ENCODE measurements at regions not wholly inside any gene's neighbourhood (a gene's known extent, or its start where the extent isn't known, plus 50 kb on each side); places are given as distances from the start of the nearest gene placed in this dataset.
"Not testable (repeated sequence)": the region's sequence is repeated elsewhere in the genome, so short reads cannot be mapped to it uniquely, and the experiment has no call there.

DNA sequence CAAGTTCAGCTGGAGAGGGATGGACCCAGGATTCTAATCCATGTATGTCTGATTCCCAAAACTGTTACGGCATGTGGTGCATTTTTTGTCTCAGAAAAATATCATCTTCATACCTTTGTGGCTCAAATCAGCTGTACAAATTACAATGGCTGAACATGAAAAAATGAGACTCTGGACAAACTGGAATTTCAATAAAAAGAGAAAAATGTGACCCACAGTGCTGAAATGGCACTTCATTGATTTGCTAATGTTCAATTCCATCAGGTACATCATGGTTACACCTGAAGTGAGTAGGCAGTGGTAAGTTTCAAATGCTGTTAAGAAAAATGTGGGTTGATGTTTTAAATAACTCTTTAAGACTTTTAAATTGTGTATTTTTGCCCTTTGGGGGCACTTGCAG, 165.6 kb upstream of the CAND1 start:
- Histone ChIP-seq H3K4me3 (ENCODE audit: low read length in 2 of 2) (no peak overlapping the region), H3K27me3 (ENCODE audit: insufficient read depth, low read length) (no peaks in the 10 kb centered on the region), H3K36me3 (ENCODE audit: insufficient read depth, low read length) (no peaks in the 10 kb centered on the region), H3K27ac (ENCODE audit: low read depth, low read length) (no peak overlapping the region), H3K9me3 (ENCODE audit: control insufficient read depth in 1 of 2, low read length in 2 of 2) (peaks cover 0 to 7% of the 10 kb centered on the region in 2 donors), H3K4me1 (ENCODE audit: insufficient read depth, low read length) (no peaks in the 10 kb centered on the region)
- Mint-ChIP-seq H3K27me3 (peaks cover 3 to 4% of the 10 kb centered on the region in 2 donors), H3K9me3 (peaks cover 4 to 35% (median 29%) of the 10 kb centered on the region in 8 donors), H3K4me1 (no peaks in the 10 kb centered on the region), H3K27ac (no peak overlapping the region), H3K4me3 (no peak overlapping the region), H3K36me3 (peaks cover 0 to 1% of the 10 kb centered on the region in 2 donors)
- DNase-seq, result no peak
- CTCF ChIA-PET (ENCODE audit: partially characterized antibody), result no interaction called here
- intact Hi-C loops (cut with micrococcal nuclease), result no loop called here
- POLR2A ChIA-PET (ENCODE audit: partially characterized antibody), result no interaction called here

DNA sequence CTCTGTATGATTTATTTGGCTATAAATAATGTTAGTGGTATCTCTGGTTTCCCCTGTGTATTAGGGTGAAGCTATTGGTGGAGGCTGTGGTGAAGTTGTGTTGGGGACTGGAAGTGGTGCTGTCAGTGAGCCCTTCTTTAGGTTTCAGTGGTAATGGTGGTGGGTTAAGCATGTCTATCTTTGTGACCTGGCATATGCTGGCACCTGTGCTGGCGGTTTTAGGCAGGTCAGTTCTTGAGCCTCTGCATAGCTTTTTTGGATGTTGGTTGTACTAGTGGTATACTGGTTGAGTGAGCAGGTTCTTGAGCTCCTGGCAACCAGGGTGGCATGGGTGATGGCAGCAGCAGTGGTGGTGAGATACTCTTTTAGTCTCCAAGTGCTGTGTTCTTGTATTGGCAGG, 161.9 kb upstream of the CAND1 start:
- Mint-ChIP-seq H3K4me3 (no peak overlapping the region), H3K36me3 (peaks cover 0 to 1% of the 10 kb centered on the region in 2 donors)
- CTCF ChIA-PET (ENCODE audit: partially characterized antibody), result no interaction called here

DNA sequence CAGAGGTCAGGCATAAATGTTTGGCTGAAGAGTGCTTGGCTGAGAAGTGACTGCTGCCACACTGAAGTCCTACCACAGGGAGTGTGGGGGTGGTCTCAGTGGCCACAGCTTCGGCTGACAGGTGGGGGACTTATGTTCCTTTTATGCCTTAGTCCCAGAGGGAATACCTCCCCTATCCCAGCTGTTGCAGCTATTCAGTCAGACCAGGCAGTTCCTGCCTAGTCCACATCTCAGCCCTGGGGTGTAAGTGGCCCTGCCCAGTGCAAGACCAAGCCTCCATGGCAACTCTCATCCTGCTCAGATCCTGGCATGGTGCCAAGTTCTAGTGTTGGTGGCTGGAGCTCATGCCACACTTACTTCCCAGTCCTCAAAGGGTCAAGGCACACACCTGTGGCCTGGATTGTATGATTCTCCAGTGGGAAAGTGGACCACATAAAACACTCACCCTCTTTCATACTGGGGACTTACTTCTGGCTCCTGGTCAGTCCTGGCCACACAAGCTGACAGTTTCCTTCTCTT, 161.3 kb upstream of the CAND1 start:
- ChIA-PET POLR2A (ENCODE audit: partially characterized antibody) (no interaction called here), CTCF (ENCODE audit: partially characterized antibody) (no interaction called here)
- H3K4me3 Mint-ChIP-seq, result no peak overlapping the region
- Histone ChIP-seq H3K4me1 (ENCODE audit: insufficient read depth, low read length) (no peaks in the 10 kb centered on the region), H3K9me3 (ENCODE audit: control insufficient read depth in 1 of 2, low read length in 2 of 2) (peaks cover 0 to 7% of the 10 kb centered on the region in 2 donors), H3K27me3 (ENCODE audit: insufficient read depth, low read length) (no peaks in the 10 kb centered on the region), H3K36me3 (ENCODE audit: insufficient read depth, low read length) (no peaks in the 10 kb centered on the region), H3K4me3 (ENCODE audit: low read length in 2 of 2) (no peak overlapping the region), H3K27ac (ENCODE audit: low read depth, low read length) (no peak overlapping the region)
- peaks cover 0 to 1% of the 10 kb centered on the region in 2 donors for H3K36me3 Mint-ChIP-seq
- peaks cover 4 to 32% (median 28%) of the 10 kb centered on the region in 8 donors for H3K9me3 Mint-ChIP-seq
- DNase-seq, result no peak
- intact Hi-C loops (cut with micrococcal nuclease), result no loop called here
- H3K27me3 Mint-ChIP-seq, result peaks cover 1 to 4% of the 10 kb centered on the region in 2 donors
- H3K27ac Mint-ChIP-seq, result no peak overlapping the region
- H3K4me1 Mint-ChIP-seq, result no peaks in the 10 kb centered on the region

More for the DNA sequence above, 161.9 kb upstream of the CAND1 start:
- POLR2A ChIA-PET (ENCODE audit: partially characterized antibody), result no interaction called here
- H3K27me3 Mint-ChIP-seq, result peaks cover 1 to 4% of the 10 kb centered on the region in 2 donors
- no peak overlapping the region for H3K27ac ChIP-seq (ENCODE audit: low read depth, low read length)
- H3K9me3 ChIP-seq (ENCODE audit: control insufficient read depth in 1 of 2, low read length in 2 of 2), result peaks cover 0 to 7% of the 10 kb centered on the region in 2 donors
- no peak for DNase-seq
- intact Hi-C loops (cut with micrococcal nuclease), result no loop called here
- H3K36me3 ChIP-seq (ENCODE audit: insufficient read depth, low read length), result no peaks in the 10 kb centered on the region
- peaks cover 4 to 32% (median 29%) of the 10 kb centered on the region in 8 donors for H3K9me3 Mint-ChIP-seq
- H3K4me1 ChIP-seq (ENCODE audit: insufficient read depth, low read length), result no peaks in the 10 kb centered on the region
- H3K4me1 Mint-ChIP-seq, result no peaks in the 10 kb centered on the region
- no peak overlapping the region for H3K4me3 ChIP-seq (ENCODE audit: low read length in 2 of 2)
- no peak overlapping the region for H3K27ac Mint-ChIP-seq
- H3K27me3 ChIP-seq (ENCODE audit: insufficient read depth, low read length), result no peaks in the 10 kb centered on the region

DNA sequence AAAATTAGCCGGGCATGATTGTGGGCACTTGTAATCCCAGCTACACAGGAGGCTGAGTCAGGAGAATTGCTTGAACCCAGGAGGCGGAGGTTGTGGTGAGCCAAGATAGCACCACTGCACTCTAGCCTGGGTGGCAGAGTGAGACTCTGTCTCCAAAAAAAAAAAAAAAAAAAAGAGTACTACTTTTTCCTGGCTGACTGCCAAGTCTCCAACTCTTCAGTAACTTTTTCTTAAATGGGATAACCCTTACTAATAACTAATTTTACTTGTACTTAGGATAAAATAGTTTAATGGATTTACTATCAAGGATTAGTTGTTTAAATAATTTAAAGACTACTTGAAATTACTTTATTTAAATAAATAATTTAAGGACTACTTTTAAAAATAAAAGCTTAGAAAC, 158.8 kb upstream of the CAND1 start:
- POLR2A ChIA-PET (ENCODE audit: partially characterized antibody); H3K4me3 Mint-ChIP-seq; H3K27me3 ChIP-seq (ENCODE audit: insufficient read depth, low read length); H3K27me3 Mint-ChIP-seq; H3K36me3 ChIP-seq (ENCODE audit: insufficient read depth, low read length); H3K4me3 ChIP-seq (ENCODE audit: low read length in 2 of 2); H3K27ac ChIP-seq (ENCODE audit: low read depth, low read length); H3K9me3 ChIP-seq (ENCODE audit: control insufficient read depth in 1 of 2, low read length in 2 of 2); H3K4me1 ChIP-seq (ENCODE audit: insufficient read depth, low read length); H3K27ac Mint-ChIP-seq; H3K4me1 Mint-ChIP-seq; H3K36me3 Mint-ChIP-seq; DNase-seq; intact Hi-C loops (cut with micrococcal nuclease): not testable (repeated sequence)
- H3K9me3 Mint-ChIP-seq, result peaks cover 4 to 29% (median 24%) of the 10 kb centered on the region in 8 donors
- CTCF ChIA-PET (ENCODE audit: partially characterized antibody), result interaction anchor here (1.1 kb wide), 1 partner anchor 17 kb away, joined by 3 read pairs; no protein-coding TSS in a partner anchor

DNA sequence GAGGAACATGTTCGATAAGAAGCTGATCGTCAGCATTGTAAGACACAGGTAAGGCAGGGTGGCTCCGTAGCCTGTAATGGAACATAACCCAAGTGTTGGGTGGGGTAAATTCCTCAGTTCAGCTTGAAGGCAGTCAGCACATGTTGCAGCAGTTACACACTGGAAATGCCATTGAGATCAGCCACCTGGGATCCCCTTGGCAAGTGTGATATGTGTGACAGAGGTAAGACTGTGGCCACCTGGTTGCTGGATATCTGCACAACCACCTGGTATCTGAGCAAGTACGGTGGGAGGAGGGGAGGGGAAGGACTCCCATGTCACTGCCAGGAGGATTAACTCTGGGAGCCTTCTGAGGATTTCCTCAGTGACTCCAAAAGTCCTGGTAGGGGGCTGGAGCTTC, 158.0 kb upstream of the CAND1 start:
- Mint-ChIP-seq H3K4me3 (no peak overlapping the region), H3K36me3 (peaks cover 0 to 1% of the 10 kb centered on the region in 2 donors), H3K9me3 (peaks cover 4 to 20% (median 16%) of the 10 kb centered on the region in 8 donors), H3K27me3 (peaks cover 2 to 8% of the 10 kb centered on the region in 2 donors), H3K4me1 (no peaks in the 10 kb centered on the region), H3K27ac (no peak overlapping the region)
- intact Hi-C loops (cut with micrococcal nuclease), result no loop called here
- no peaks in the 10 kb centered on the region for H3K27me3 ChIP-seq (ENCODE audit: insufficient read depth, low read length)
- H3K4me3 ChIP-seq (ENCODE audit: low read length in 2 of 2), result no peak overlapping the region
- no peak overlapping the region for H3K27ac ChIP-seq (ENCODE audit: low read depth, low read length)
- peaks cover 0 to 7% of the 10 kb centered on the region in 2 donors for H3K9me3 ChIP-seq (ENCODE audit: control insufficient read depth in 1 of 2, low read length in 2 of 2)
- POLR2A ChIA-PET (ENCODE audit: partially characterized antibody), result no interaction called here
- no peaks in the 10 kb centered on the region for H3K36me3 ChIP-seq (ENCODE audit: insufficient read depth, low read length)
- H3K4me1 ChIP-seq (ENCODE audit: insufficient read depth, low read length), result no peaks in the 10 kb centered on the region
- CTCF ChIA-PET (ENCODE audit: partially characterized antibody), result interaction anchor here (1.1 kb wide), 1 partner anchor 16 kb away, joined by 3 read pairs; no protein-coding TSS in a partner anchor
- DNase-seq, result no peak

DNA sequence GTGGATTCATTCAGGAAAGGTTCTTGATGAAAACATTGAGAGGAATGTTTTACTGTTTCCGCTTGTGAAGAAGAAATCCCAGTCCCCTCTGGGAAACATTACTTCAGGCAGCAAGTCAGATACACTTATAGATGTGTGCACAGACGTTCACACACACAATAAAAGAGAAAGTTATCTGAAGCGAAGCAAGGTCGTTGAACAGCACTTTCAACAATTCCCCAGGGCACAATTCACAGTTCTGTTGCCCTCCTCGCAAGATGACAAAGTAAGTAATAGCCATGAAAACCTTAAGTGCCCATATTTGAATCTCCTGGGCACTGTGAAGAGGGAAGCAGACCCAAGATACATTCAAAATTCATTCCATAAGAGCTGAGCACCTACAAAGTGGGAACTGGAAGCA, 156.6 kb upstream of the CAND1 start:
- Mint-ChIP-seq H3K9me3 (peaks cover 0 to 7% (median 3%) of the 10 kb centered on the region in 8 donors), H3K4me3 (no peak overlapping the region), H3K27me3 (peaks cover 1 to 9% of the 10 kb centered on the region in 2 donors), H3K4me1 (no peaks in the 10 kb centered on the region), H3K27ac (no peak overlapping the region), H3K36me3 (no peaks in the 10 kb centered on the region)
- intact Hi-C loops (cut with micrococcal nuclease), result no loop called here
- no peaks in the 10 kb centered on the region for H3K4me1 ChIP-seq (ENCODE audit: insufficient read depth, low read length)
- H3K9me3 ChIP-seq (ENCODE audit: control insufficient read depth in 1 of 2, low read length in 2 of 2), result no peaks in the 10 kb centered on the region
- ChIA-PET POLR2A (ENCODE audit: partially characterized antibody) (no interaction called here), CTCF (ENCODE audit: partially characterized antibody) (no interaction called here)
- no peak for DNase-seq
- no peaks in the 10 kb centered on the region for H3K27me3 ChIP-seq (ENCODE audit: insufficient read depth, low read length)
- H3K36me3 ChIP-seq (ENCODE audit: insufficient read depth, low read length), result no peaks in the 10 kb centered on the region
- H3K27ac ChIP-seq (ENCODE audit: low read depth, low read length), result no peak overlapping the region
- H3K4me3 ChIP-seq (ENCODE audit: low read length in 2 of 2), result no peak overlapping the region

DNA sequence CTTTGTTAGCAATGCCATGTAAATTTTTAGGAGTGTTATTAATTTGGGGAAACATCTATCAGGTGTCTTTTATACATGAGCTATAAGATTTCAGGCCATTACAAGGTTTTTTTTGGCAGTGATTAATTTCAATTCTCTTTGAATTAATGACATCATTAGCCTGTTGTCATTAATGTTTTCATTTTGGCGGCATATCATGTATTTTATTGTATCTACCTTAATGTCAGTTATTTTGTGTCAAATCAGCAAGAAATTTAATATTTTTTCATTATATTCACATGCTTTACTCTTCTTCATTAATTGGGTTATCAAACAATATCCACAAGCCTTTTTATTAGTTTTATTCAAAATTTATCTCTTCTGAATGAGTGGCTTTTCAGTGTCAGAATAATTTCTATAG, 153.0 kb upstream of the CAND1 start:
- Mint-ChIP-seq H3K4me3 (no peak overlapping the region), H3K36me3 (no peaks in the 10 kb centered on the region), H3K4me1 (no peaks in the 10 kb centered on the region), H3K27me3 (peaks cover 12 to 14% of the 10 kb centered on the region in 2 donors), H3K9me3 (no peaks in the 10 kb centered on the region), H3K27ac (no peak overlapping the region)
- H3K4me1 ChIP-seq (ENCODE audit: insufficient read depth, low read length), result no peaks in the 10 kb centered on the region
- H3K4me3 ChIP-seq (ENCODE audit: low read length in 2 of 2), result no peak overlapping the region
- no peaks in the 10 kb centered on the region for H3K36me3 ChIP-seq (ENCODE audit: insufficient read depth, low read length)
- intact Hi-C loops (cut with micrococcal nuclease), result no loop called here
- H3K27ac ChIP-seq (ENCODE audit: low read depth, low read length), result no peak overlapping the region
- ChIA-PET CTCF (ENCODE audit: partially characterized antibody) (no interaction called here), POLR2A (ENCODE audit: partially characterized antibody) (no interaction called here)
- no peak for DNase-seq
- H3K9me3 ChIP-seq (ENCODE audit: control insufficient read depth in 1 of 2, low read length in 2 of 2), result no peaks in the 10 kb centered on the region
- H3K27me3 ChIP-seq (ENCODE audit: insufficient read depth, low read length), result no peaks in the 10 kb centered on the region

DNA sequence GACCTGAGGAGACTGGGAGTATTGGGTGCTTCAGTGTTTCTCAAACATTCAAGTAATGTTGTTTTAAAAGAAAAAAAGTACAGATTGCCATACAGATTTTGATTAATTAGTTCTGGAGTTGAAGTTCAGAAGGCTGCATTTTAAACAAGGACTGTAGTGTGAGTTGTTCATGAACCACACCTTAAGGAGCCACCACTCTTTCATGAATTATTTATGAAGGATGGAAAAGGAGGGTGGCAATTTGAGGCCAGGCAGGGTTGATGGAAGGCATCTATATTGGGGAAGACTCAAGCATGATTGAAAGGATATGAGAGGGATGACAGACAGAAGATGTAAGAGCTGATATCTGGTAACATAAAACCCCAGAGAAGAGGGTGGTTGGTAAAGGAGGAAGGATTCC, 146.6 kb upstream of the CAND1 start:
- no peaks in the 10 kb centered on the region for H3K9me3 ChIP-seq (ENCODE audit: control insufficient read depth in 1 of 2, low read length in 2 of 2)
- no peak overlapping the region for H3K4me3 Mint-ChIP-seq
- CTCF ChIA-PET (ENCODE audit: partially characterized antibody), result no interaction called here
- peaks cover 9 to 20% of the 10 kb centered on the region in 2 donors for H3K27me3 Mint-ChIP-seq
- no peaks in the 10 kb centered on the region for H3K27me3 ChIP-seq (ENCODE audit: insufficient read depth, low read length)
- H3K36me3 Mint-ChIP-seq, result no peaks in the 10 kb centered on the region
- no peak overlapping the region for H3K4me3 ChIP-seq (ENCODE audit: low read length in 2 of 2)
- no peaks in the 10 kb centered on the region for H3K36me3 ChIP-seq (ENCODE audit: insufficient read depth, low read length)
- H3K4me1 ChIP-seq (ENCODE audit: insufficient read depth, low read length), result no peaks in the 10 kb centered on the region
- no peaks in the 10 kb centered on the region for H3K4me1 Mint-ChIP-seq
- no peak overlapping the region for H3K27ac Mint-ChIP-seq
- no peak overlapping the region for H3K27ac ChIP-seq (ENCODE audit: low read depth, low read length)
- intact Hi-C loops (cut with micrococcal nuclease), result no loop called here
- POLR2A ChIA-PET (ENCODE audit: partially characterized antibody), result no interaction called here
- no peak for DNase-seq
- no peaks in the 10 kb centered on the region for H3K9me3 Mint-ChIP-seq
